Tibial nerve (tissue), 4 donors: ENCODE measurements at regions not wholly inside any gene's neighbourhood (a gene's known extent, or its start where the extent isn't known, plus 50 kb on each side); places are given as distances from the start of the nearest gene placed in this dataset.
"Not testable (repeated sequence)": the region's sequence is repeated elsewhere in the genome, so short reads cannot be mapped to it uniquely, and the experiment has no call there.

Experiments used
- DNase-seq, 2 donors: peaks; one replicate each; pipeline ENCODE4 v3.0.0-alpha.2; 2019; ENCODE audit warnings: low spot score in 2 of 2
- H3K27ac ChIP-seq, 4 donors: fragments of 200-600 bp; sonication (generic) in 3 of 4; one replicate each; pipeline ENCODE4 v1.5.1; 2017 to 2019; ENCODE audit warnings: mild to moderate bottlenecking in 1 of 4
- H3K27me3 ChIP-seq, 2 donors: fragments of 200-600 bp; sonication (generic) in 1 of 2; one replicate each; pipeline versions ENCODE4 v1.5.1 to v1.6.0; 2017 to 2019
- H3K36me3 ChIP-seq, 3 donors: fragments of 200-600 bp; sonication (generic); one replicate each; pipeline ENCODE4 v1.5.1; 2018 to 2019
- H3K4me1 ChIP-seq, 4 donors: fragments of 200-600 bp; sonication (generic) in 3 of 4; one replicate each; pipeline ENCODE4 v1.5.1; 2017 to 2019
- H3K4me3 ChIP-seq, 4 donors: fragments of 200-600 bp; sonication (generic) in 3 of 4; one replicate each; pipeline ENCODE4 v1.5.1; 2017 to 2019; ENCODE audit warnings: mild to moderate bottlenecking in 1 of 4, moderate library complexity in 1 of 4
- H3K9me3 ChIP-seq, 4 donors: fragments of 200-600 bp; sonication (generic) in 3 of 4; one replicate each; pipeline ENCODE4 v1.5.1; 2017 to 2019
- CTCF ChIP-seq, 5 experiments: fragments of 200-600 bp in 3 of 5; fragments of 450-650 bp in 2 of 5; sonication (generic) in 3 of 5; IDR thresholded peaks; one replicate each; pipeline ENCODE4 v1.5.1; 2016 to 2019; ENCODE audit warnings: antibody characterized with exemption in 5 of 5, mild to moderate bottlenecking in 3 of 5, moderate library complexity in 2 of 5
- EP300 ChIP-seq, 2 donors: sonication (generic); formaldehyde crosslinking; IDR thresholded peaks; one replicate each; pipeline ENCODE4 v1.6.1; 2017; ENCODE audit warnings: antibody characterized with exemption in 2 of 2, mild to moderate bottlenecking in 1 of 2
- POLR2A ChIP-seq, 2 donors: fragments of 450-650 bp; IDR thresholded peaks; one replicate each; pipeline ENCODE4 v1.6.1; 2017; ENCODE audit warnings: antibody characterized with exemption in 2 of 2, mild to moderate bottlenecking in 2 of 2, moderate library complexity in 2 of 2
- WGBS, 2 donors: methylation state at CpG; one replicate each; pipeline ENCODE4 v1.1.5; 2018; 5-methylcytosine and 5-hydroxymethylcytosine counted together

GRCh38 chr21:15309721-15310120 is 244.9 kb upstream of the NRIP1 start:
- Histone ChIP-seq H3K27ac (peak overlapping the region in 1 of 4 donors; percentile 13), H3K36me3 (no peaks in the 10 kb centered on the region), H3K4me3 (no peak overlapping the region), H3K9me3 (no peaks in the 10 kb centered on the region), H3K27me3 (no peaks in the 10 kb centered on the region), H3K4me1 (peaks cover 0 to 18% (median 2%) of the 10 kb centered on the region in 4 donors)
- TF ChIP-seq EP300 (IDR thresholded peaks at IDR 0.05) = no peak
- TF ChIP-seq CTCF (IDR thresholded peaks at IDR 0.05) = no peak
- no peak for TF ChIP-seq POLR2A (IDR thresholded peaks at IDR 0.05)
- peak; percentile 41 to 73 for DNase-seq
- WGBS, 2 donors = 17 to 18% methylated on average over 3 of the region's 3 CpGs

- H3K27me3 ChIP-seq = no peaks in the 10 kb centered on the region
- no peak for DNase-seq
- TF ChIP-seq CTCF (IDR thresholded peaks at IDR 0.05) = no peak
- TF ChIP-seq POLR2A (IDR thresholded peaks at IDR 0.05) = no peak
- no peak for TF ChIP-seq EP300 (IDR thresholded peaks at IDR 0.05)
- no peak overlapping the region for H3K4me3 ChIP-seq
- no peaks in the 10 kb centered on the region for H3K36me3 ChIP-seq
- no peak overlapping the region for H3K27ac ChIP-seq
- H3K4me1 ChIP-seq = peaks cover 0 to 18% (median 2%) of the 10 kb centered on the region in 4 donors
- H3K9me3 ChIP-seq = no peaks in the 10 kb centered on the region
Observed at GRCh38 chr21:15311510-15311909, 246.7 kb upstream of the NRIP1 start.

- H3K27ac ChIP-seq, DNase-seq, H3K36me3 ChIP-seq, H3K27me3 ChIP-seq, H3K9me3 ChIP-seq, H3K4me1 ChIP-seq, H3K4me3 ChIP-seq: not testable (repeated sequence)
- 95 to 98% methylated on average over 4 of the region's 4 CpGs for WGBS, 2 donors
Observed at GRCh38 chr21:15317034-15317433, 252.2 kb upstream of the NRIP1 start.

GRCh38 chr21:15319727-15320126 is 254.9 kb upstream of the NRIP1 start:
- Histone ChIP-seq H3K4me3 (no peak overlapping the region), H3K27me3 (no peaks in the 10 kb centered on the region), H3K4me1 (peaks cover 0 to 4% (median 0%) of the 10 kb centered on the region in 4 donors), H3K36me3 (no peaks in the 10 kb centered on the region), H3K27ac (no peak overlapping the region), H3K9me3 (no peaks in the 10 kb centered on the region)
- WGBS, 2 donors = 78 to 80% methylated on average over 7 of the region's 7 CpGs
- DNase-seq = no peak
- no peak for TF ChIP-seq POLR2A (IDR thresholded peaks at IDR 0.05)
- no peak for TF ChIP-seq EP300 (IDR thresholded peaks at IDR 0.05)
- TF ChIP-seq CTCF (IDR thresholded peaks at IDR 0.05) = no peak

GRCh38 chr21:15324542-15324941 is 259.7 kb upstream of the NRIP1 start:
- Histone ChIP-seq H3K27ac (no peak overlapping the region), H3K4me1 (peaks cover 0 to 4% (median 0%) of the 10 kb centered on the region in 4 donors), H3K4me3 (no peak overlapping the region), H3K36me3 (no peaks in the 10 kb centered on the region), H3K27me3 (no peaks in the 10 kb centered on the region), H3K9me3 (no peaks in the 10 kb centered on the region)
- TF ChIP-seq CTCF (IDR thresholded peaks at IDR 0.05) = no peak
- TF ChIP-seq POLR2A (IDR thresholded peaks at IDR 0.05) = no peak
- no peak for TF ChIP-seq EP300 (IDR thresholded peaks at IDR 0.05)
- no peak for DNase-seq
- 38 to 41% methylated on average over 2 of the region's 2 CpGs for WGBS, 2 donors
